Liver (tissue), 8 donors: ENCODE measurements at regions not wholly inside any gene's neighbourhood (a gene's known extent, or its start where the extent isn't known, plus 50 kb on each side); places are given as distances from the start of the nearest gene placed in this dataset.
A peak's percentile ranks its signal among the peaks of the same experiment; 100 is the strongest.

ENCODE experiments used
- DNase-seq: peaks from one replicate; pipeline ENCODE4 v3.0.0-alpha.2; 2017; ENCODE audit warnings: low spot score
- H3K27ac ChIP-seq, 2 donors: one replicate each; pipeline ENCODE4 v1.7.0; 2013; ENCODE audit warnings: inconsistent platforms in 2 of 2, low read length in 2 of 2, control low read depth in 1 of 2, low read depth in 1 of 2, mild to moderate bottlenecking in 1 of 2
- H3K27me3 ChIP-seq, 4 donors: one replicate each; pipeline versions ENCODE4 v1.6.1 to v1.7.0; 2013; ENCODE audit warnings: low read length in 3 of 4, inconsistent platforms in 1 of 4, mild to moderate bottlenecking in 1 of 4, moderate library complexity in 1 of 4; ENCODE audit not compliant: control insufficient read depth in 4 of 4, insufficient read depth in 4 of 4
- H3K36me3 ChIP-seq, 4 donors: one replicate each; pipeline versions ENCODE4 v1.6.1 to v1.7.0; 2013; ENCODE audit warnings: low read length in 3 of 4, mild to moderate bottlenecking in 3 of 4, low read depth in 1 of 4, moderate library complexity in 1 of 4; ENCODE audit not compliant: control insufficient read depth in 4 of 4, insufficient read depth in 3 of 4
- H3K4me1 ChIP-seq, 4 donors: one replicate each; pipeline versions ENCODE4 v1.6.1 to v1.7.0; 2013; ENCODE audit warnings: low read length in 3 of 4, mild to moderate bottlenecking in 3 of 4, moderate library complexity in 1 of 4; ENCODE audit not compliant: control insufficient read depth in 4 of 4, insufficient read depth in 4 of 4
- H3K4me3 ChIP-seq, 3 donors: one replicate each; pipeline versions ENCODE4 v1.6.1 to v1.7.0; 2013; ENCODE audit warnings: low read length in 3 of 3, control low read depth in 1 of 3, low read depth in 1 of 3, mild to moderate bottlenecking in 1 of 3
- H3K9ac ChIP-seq, 2 donors: one replicate each; pipeline ENCODE4 v1.7.0; 2013; ENCODE audit warnings: low read length in 2 of 2, mild to moderate bottlenecking in 2 of 2, moderate library complexity in 2 of 2, control low read depth in 1 of 2, low read depth in 1 of 2
- H3K9me3 ChIP-seq, 4 donors: one replicate each; pipeline versions ENCODE4 v1.6.1 to v1.7.0; 2013; ENCODE audit warnings: low read length in 3 of 4; ENCODE audit not compliant: control insufficient read depth in 4 of 4
- EGR1 ChIP-seq, 2 donors: IDR thresholded peaks; 2 replicates each; pipeline ENCODE4 v1.6.1; 2016 to 2018; ENCODE audit warnings: antibody characterized with exemption in 2 of 2, low read depth in 2 of 2
- FOXA1 ChIP-seq: IDR thresholded peaks from 2 replicates; pipeline ENCODE4 v1.6.1; 2016; ENCODE audit warnings: antibody characterized with exemption
- FOXA2 ChIP-seq: IDR thresholded peaks from 2 replicates; pipeline ENCODE4 v1.6.1; 2016; ENCODE audit warnings: antibody characterized with exemption
- HNF4G ChIP-seq: IDR thresholded peaks from 2 replicates; pipeline ENCODE4 v1.6.1; 2016; ENCODE audit warnings: antibody characterized with exemption
- JUND ChIP-seq, 2 donors: IDR thresholded peaks; 2 replicates each; pipeline ENCODE4 v1.6.1; 2016; ENCODE audit warnings: antibody characterized with exemption in 2 of 2
- RAD21 ChIP-seq, 2 donors: IDR thresholded peaks; 2 replicates each; pipeline ENCODE4 v1.6.1; 2016; ENCODE audit warnings: antibody characterized with exemption in 2 of 2, mild to moderate bottlenecking in 2 of 2
- RXRA ChIP-seq, 2 donors: IDR thresholded peaks; 2 replicates each; pipeline ENCODE4 v1.6.1; 2017 to 2018; ENCODE audit warnings: antibody characterized with exemption in 2 of 2, mild to moderate bottlenecking in 1 of 2
- TAF1 ChIP-seq: conservative IDR thresholded peaks from 2 replicates; pipeline ENCODE4 v1.6.1; 2016; ENCODE audit warnings: antibody characterized with exemption, mild to moderate bottlenecking
- WGBS: extraction: QIAGEN DNeasy Blood & Tissue Kit; methylation state at CpG from one replicate; pipeline ENCODE4 v1.1.7; 2013; 5-methylcytosine and 5-hydroxymethylcytosine counted together
- TF ChIP-seq, protein P1 (sequence below): IDR thresholded peaks from 2 replicates; pipeline ENCODE4 v1.6.1; 2016; ENCODE audit warnings: antibody characterized with exemption, mild to moderate bottlenecking
- TF ChIP-seq, protein P2 (sequence below): IDR thresholded peaks from 2 replicates; pipeline ENCODE4 v1.6.1; 2016; ENCODE audit warnings: antibody characterized with exemption
- TF ChIP-seq, protein P3 (sequence below): fragments of 150-350 bp; IDR thresholded peaks from 2 replicates; pipeline ENCODE4 v1.5.1; 2017; ENCODE audit warnings: improper control_type of control experiment, low read depth, low read length; ENCODE audit not compliant: missing input control
- donor health status: healthy.
- donor health status: healthy.
- donor health status: healthy.
- donor health status: healthy.
- donor health status: healthy.

DNA sequence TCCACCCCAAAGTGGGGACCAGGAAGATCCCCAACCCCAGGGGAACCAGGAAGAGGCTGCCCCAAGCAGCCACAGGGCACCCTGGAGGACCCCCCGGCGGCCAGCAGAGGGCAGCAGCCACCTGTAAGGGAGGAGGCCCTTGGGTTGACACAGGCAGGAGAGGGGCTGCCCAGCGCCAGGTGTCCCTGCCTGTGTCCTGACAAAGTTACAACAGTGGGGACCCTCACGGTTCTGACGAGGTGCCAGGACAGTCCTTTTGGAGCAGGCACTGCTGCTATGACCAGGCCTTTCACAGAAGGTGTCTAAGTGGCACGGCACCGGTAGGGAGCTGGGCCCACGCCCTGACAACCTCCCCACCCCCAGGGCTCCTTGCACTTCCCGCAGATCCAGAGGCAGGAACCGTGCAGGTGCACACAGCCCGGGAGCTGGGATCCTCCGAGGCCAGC is 176.7 kb downstream of the BMP7 start:
- H3K27me3 ChIP-seq = no peaks in the 10 kb centered on the region
- no peaks in the 10 kb centered on the region for H3K4me1 ChIP-seq
- no peak overlapping the region for H3K4me3 ChIP-seq
- no peak for TF ChIP-seq HNF4G
- TF ChIP-seq JUND (IDR thresholded peaks at IDR 0.05) = no peak
- TF ChIP-seq, protein P1, sequence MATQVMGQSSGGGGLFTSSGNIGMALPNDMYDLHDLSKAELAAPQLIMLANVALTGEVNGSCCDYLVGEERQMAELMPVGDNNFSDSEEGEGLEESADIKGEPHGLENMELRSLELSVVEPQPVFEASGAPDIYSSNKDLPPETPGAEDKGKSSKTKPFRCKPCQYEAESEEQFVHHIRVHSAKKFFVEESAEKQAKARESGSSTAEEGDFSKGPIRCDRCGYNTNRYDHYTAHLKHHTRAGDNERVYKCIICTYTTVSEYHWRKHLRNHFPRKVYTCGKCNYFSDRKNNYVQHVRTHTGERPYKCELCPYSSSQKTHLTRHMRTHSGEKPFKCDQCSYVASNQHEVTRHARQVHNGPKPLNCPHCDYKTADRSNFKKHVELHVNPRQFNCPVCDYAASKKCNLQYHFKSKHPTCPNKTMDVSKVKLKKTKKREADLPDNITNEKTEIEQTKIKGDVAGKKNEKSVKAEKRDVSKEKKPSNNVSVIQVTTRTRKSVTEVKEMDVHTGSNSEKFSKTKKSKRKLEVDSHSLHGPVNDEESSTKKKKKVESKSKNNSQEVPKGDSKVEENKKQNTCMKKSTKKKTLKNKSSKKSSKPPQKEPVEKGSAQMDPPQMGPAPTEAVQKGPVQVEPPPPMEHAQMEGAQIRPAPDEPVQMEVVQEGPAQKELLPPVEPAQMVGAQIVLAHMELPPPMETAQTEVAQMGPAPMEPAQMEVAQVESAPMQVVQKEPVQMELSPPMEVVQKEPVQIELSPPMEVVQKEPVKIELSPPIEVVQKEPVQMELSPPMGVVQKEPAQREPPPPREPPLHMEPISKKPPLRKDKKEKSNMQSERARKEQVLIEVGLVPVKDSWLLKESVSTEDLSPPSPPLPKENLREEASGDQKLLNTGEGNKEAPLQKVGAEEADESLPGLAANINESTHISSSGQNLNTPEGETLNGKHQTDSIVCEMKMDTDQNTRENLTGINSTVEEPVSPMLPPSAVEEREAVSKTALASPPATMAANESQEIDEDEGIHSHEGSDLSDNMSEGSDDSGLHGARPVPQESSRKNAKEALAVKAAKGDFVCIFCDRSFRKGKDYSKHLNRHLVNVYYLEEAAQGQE = no peak
- TF ChIP-seq, protein P2, sequence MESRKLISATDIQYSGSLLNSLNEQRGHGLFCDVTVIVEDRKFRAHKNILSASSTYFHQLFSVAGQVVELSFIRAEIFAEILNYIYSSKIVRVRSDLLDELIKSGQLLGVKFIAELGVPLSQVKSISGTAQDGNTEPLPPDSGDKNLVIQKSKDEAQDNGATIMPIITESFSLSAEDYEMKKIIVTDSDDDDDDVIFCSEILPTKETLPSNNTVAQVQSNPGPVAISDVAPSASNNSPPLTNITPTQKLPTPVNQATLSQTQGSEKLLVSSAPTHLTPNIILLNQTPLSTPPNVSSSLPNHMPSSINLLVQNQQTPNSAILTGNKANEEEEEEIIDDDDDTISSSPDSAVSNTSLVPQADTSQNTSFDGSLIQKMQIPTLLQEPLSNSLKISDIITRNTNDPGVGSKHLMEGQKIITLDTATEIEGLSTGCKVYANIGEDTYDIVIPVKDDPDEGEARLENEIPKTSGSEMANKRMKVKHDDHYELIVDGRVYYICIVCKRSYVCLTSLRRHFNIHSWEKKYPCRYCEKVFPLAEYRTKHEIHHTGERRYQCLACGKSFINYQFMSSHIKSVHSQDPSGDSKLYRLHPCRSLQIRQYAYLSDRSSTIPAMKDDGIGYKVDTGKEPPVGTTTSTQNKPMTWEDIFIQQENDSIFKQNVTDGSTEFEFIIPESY = no peak
- peak; percentile 80 to 87 for TF ChIP-seq RAD21 (IDR thresholded peaks at IDR 0.05)
- TF ChIP-seq FOXA2 = no peak
- TF ChIP-seq, protein P3, sequence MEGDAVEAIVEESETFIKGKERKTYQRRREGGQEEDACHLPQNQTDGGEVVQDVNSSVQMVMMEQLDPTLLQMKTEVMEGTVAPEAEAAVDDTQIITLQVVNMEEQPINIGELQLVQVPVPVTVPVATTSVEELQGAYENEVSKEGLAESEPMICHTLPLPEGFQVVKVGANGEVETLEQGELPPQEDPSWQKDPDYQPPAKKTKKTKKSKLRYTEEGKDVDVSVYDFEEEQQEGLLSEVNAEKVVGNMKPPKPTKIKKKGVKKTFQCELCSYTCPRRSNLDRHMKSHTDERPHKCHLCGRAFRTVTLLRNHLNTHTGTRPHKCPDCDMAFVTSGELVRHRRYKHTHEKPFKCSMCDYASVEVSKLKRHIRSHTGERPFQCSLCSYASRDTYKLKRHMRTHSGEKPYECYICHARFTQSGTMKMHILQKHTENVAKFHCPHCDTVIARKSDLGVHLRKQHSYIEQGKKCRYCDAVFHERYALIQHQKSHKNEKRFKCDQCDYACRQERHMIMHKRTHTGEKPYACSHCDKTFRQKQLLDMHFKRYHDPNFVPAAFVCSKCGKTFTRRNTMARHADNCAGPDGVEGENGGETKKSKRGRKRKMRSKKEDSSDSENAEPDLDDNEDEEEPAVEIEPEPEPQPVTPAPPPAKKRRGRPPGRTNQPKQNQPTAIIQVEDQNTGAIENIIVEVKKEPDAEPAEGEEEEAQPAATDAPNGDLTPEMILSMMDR = peak; percentile 82
- WGBS = 15% methylated on average over 12 of the region's 12 CpGs
- no peaks in the 10 kb centered on the region for H3K36me3 ChIP-seq
- H3K27ac ChIP-seq = no peak overlapping the region
- H3K9me3 ChIP-seq = peaks cover 0 to 4% (median 0%) of the 10 kb centered on the region in 4 donors
- no peak overlapping the region for H3K9ac ChIP-seq
- DNase-seq = peak; percentile 76

DNA sequence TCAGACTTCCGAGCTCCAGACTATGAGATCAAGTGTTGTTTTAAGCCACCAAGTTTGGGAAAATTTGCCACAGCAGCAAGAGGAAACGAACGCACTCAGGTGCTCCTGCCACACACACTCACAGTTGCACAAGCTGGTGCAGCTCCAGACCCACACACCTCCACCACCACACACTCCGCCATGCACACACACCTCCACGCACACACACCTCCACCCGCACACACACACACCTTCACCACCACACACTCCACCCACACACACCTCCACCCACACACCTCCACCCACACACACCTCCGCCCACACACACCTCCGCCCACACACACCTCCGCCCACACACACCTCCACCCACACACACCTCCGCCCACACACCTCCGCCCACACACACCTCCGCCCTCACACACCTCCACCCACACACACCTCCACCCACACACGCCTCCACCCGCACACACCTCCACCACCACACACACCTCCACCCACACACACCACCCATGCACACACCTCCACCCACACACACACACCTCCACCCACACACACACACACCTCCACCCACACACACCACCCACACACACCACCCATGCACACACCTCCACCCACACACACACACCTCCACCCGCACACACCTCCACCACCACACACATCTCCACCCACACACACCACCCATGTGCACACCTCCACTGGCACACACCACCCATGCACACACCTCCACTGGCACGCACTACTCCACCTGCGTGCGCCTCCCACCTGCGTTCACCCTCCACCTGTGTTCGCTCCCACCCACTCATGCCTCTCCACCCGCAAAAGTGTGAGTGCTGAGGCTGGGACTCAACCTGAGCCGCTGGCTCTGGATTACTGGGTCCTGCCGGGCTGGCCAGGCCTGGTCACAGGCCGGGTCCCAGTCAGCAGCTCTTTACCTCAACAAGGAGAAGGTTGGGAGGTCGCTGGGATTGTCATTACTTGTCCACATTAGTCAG is 175.6 kb downstream of the BMP7 start:
- H3K9ac ChIP-seq = no peak overlapping the region
- no peaks in the 10 kb centered on the region for H3K4me1 ChIP-seq
- no peak overlapping the region for H3K4me3 ChIP-seq
- no peak for DNase-seq
- WGBS = 84% methylated on average over 25 of the region's 25 CpGs
- no peaks in the 10 kb centered on the region for H3K36me3 ChIP-seq
- TF ChIP-seq TAF1 = no peak
- TF ChIP-seq, protein P2 = no peak
- no peak for TF ChIP-seq FOXA1
- TF ChIP-seq EGR1 (IDR thresholded peaks at IDR 0.05; ENCODE audit: low read depth in 2 of 2) = no peak
- TF ChIP-seq RAD21 (IDR thresholded peaks at IDR 0.05) = no peak
- TF ChIP-seq HNF4G = no peak
- TF ChIP-seq JUND (IDR thresholded peaks at IDR 0.05) = no peak
- no peak for TF ChIP-seq RXRA (IDR thresholded peaks at IDR 0.05)
- TF ChIP-seq, protein P3 = no peak
- H3K27ac ChIP-seq = no peak overlapping the region
- no peaks in the 10 kb centered on the region for H3K27me3 ChIP-seq
- peaks cover 0 to 4% (median 0%) of the 10 kb centered on the region in 4 donors for H3K9me3 ChIP-seq
